HTR-8/SVneo (cell line): ENCODE measurements at regions not wholly inside any gene's neighbourhood (a gene's known extent, or its start where the extent isn't known, plus 50 kb on each side); places are given as distances from the start of the nearest gene placed in this dataset.
A peak's percentile ranks its signal among the peaks of the same experiment; 100 is the strongest.
"Not testable (repeated sequence)": the region's sequence is repeated elsewhere in the genome, so short reads cannot be mapped to it uniquely, and the experiment has no call there.

Experiments
- DNase-seq: peaks from one replicate; pipeline ENCODE4 v3.0.0; 2011; ENCODE audit warnings: low spot score, mixed read lengths; ENCODE audit not compliant: insufficient read length
- FAIRE-seq: peaks from 2 replicates; lab custom pipeline; 2011; peaks lifted over from hg19 to GRCh38; lab: Jason Lieb, UNC

- FAIRE-seq (no peak), DNase-seq (no peak)
Observed at GRCh38 chr9:90521811-90522570, 120.6 kb downstream of the DIRAS2 start.

GRCh38 chr9:90523958-90524357 is 118.7 kb downstream of the DIRAS2 start:
- FAIRE-seq (no peak), DNase-seq (no peak)

- DNase-seq, result no peak
- no peak for FAIRE-seq
Observed at GRCh38 chr9:90526386-90526785, 116.2 kb downstream of the DIRAS2 start.

- not testable (repeated sequence) for DNase-seq, FAIRE-seq
Observed at GRCh38 chr9:90536094-90536493, 106.5 kb downstream of the DIRAS2 start.

- DNase-seq (no peak), FAIRE-seq (no peak)
Observed at GRCh38 chr9:90538566-90538965, 104.1 kb downstream of the DIRAS2 start.

GRCh38 chr9:90539286-90539685 is 103.3 kb downstream of the DIRAS2 start:
- DNase-seq, result no peak
- FAIRE-seq, result no peak

GRCh38 chr9:90540734-90541133 is 101.9 kb downstream of the DIRAS2 start:
- DNase-seq (no peak), FAIRE-seq (no peak)

GRCh38 chr9:90544488-90544887 is 98.1 kb downstream of the DIRAS2 start:
- no peak for DNase-seq
- FAIRE-seq, result no peak

GRCh38 chr9:90546200-90546599 is 96.4 kb downstream of the DIRAS2 start:
- no peak for FAIRE-seq
- peak; percentile 8 for DNase-seq

GRCh38 chr9:90547896-90548295 is 94.7 kb downstream of the DIRAS2 start:
- no peak for FAIRE-seq
- no peak for DNase-seq

GRCh38 chr9:90552317-90552716 is 90.3 kb downstream of the DIRAS2 start:
- no peak for FAIRE-seq
- DNase-seq, result no peak

- DNase-seq (no peak), FAIRE-seq (no peak)
Observed at GRCh38 chr9:90555351-90556057, 87.1 kb downstream of the DIRAS2 start.

GRCh38 chr9:90556897-90557675 is 85.5 kb downstream of the DIRAS2 start:
- FAIRE-seq (no peak), DNase-seq (no peak)

- no peak for DNase-seq
- FAIRE-seq, result no peak
Observed at GRCh38 chr9:90559075-90560073, 83.2 kb downstream of the DIRAS2 start.
